HG03175 (cell line): ENCODE measurements at regions not wholly inside any gene's neighbourhood (a gene's known extent, or its start where the extent isn't known, plus 50 kb on each side); places are given as distances from the start of the nearest gene placed in this dataset.
"Not testable (repeated sequence)": the region's sequence is repeated elsewhere in the genome, so short reads cannot be mapped to it uniquely, and the experiment has no call there.

Source experiments
- ATAC-seq: cut with Tn5 transposase; IDR thresholded peaks from one replicate; pipeline ENCODE4 v1.9.1; 2021; ENCODE audit warnings: mild to moderate bottlenecking, moderate library complexity; ENCODE audit not compliant: unreplicated experiment

GRCh38 chr12:25424211-25424731, 128.8 kb downstream of the LMNTD1 start:
- no peak for ATAC-seq

- ATAC-seq: no peak
Observed at GRCh38 chr12:25423355-25424050, 129.6 kb downstream of the LMNTD1 start.

GRCh38 chr12:25422241-25422640, 130.8 kb downstream of the LMNTD1 start:
- ATAC-seq: no peak

DNA sequence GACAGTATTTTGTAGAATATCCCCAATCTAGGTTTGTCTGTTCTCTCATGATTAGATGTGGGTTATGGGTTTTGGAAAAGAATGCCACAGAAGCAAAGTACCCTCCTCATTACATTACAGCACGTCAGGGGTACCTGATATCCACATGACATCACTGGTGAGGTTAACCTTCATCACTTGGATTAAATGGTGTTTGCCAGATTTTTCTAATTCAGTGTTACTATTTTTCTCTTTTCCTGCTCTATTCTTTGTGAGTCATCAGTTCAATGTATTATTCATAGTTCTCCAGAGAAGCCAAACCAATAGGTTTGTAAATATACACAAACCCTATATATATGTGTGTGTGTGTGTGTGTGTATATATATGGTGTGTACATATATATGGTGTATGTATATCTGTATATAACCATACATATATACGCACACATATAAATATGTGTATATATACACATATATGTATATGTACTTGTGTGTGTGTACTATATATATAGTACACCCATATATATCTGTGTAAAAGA, 131.4 kb downstream of the LMNTD1 start:
- no peak for ATAC-seq

- no peak for ATAC-seq
Observed at GRCh38 chr12:25420116-25420515, 133.0 kb downstream of the LMNTD1 start.

DNA sequence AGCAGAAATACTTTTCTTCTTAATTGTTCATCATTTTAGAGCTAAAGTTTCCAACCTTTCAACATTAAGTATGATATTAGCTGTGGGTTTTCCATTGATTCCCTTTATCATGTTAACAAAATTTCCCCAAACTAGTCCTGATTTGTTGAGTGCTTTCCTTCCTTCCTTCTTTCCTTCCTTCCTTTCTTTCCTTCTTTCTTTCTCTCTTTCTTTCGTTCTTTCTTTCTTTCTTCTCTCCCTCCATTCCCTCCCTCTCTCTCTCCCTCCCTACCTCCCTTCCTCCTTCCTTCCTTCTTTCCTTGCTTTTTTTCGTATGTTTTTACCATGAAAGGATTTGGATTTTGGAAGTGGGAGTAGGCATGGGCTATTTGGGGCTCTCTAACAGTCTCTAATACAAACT, 133.5 kb downstream of the LMNTD1 start:
- no peak for ATAC-seq

DNA sequence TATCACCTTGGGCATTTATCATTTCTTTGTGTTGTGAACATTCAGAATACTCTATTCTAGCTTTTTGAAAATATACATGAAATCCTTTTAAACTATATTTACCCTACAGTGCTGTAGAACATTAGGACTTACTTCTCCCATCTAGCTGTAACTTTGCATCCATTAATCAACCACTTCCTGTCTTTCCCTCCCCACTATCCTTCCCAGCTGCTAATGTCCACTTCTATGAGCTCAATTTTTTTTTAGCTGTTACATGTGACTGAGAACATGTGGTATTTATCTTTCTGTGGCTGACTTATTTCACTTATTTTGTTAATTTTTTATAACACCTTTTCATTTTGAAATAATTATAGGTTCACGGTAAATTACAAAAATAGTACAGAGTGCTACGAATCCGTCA, 136.0 kb downstream of the LMNTD1 start:
- no peak for ATAC-seq

GRCh38 chr12:25416516-25416915, 136.6 kb downstream of the LMNTD1 start:
- ATAC-seq: no peak

- ATAC-seq: no peak
Observed at GRCh38 chr12:25415004-25415403, 138.1 kb downstream of the LMNTD1 start.

DNA sequence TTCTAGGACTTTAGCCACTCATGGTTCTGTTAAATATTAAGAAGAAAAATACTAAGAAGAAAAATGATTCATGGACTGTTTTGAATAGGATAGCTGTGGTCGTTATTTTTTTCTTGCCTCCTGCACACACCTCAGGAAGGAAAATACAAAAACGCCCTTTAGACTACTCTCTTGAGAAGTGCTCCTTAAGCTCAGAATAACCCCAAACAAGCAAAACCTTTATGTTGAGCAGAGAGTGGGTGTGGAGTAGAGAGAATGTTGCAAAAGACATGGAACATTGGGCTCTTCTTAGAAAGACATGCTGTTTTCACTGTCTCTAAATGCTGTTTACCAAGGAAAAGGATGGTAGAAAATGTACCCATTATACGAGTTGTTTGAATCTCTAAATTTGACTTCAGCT, 140.3 kb downstream of the LMNTD1 start:
- ATAC-seq: no peak

GRCh38 chr12:25404955-25405354, 148.1 kb downstream of the LMNTD1 start:
- no peak for ATAC-seq

DNA sequence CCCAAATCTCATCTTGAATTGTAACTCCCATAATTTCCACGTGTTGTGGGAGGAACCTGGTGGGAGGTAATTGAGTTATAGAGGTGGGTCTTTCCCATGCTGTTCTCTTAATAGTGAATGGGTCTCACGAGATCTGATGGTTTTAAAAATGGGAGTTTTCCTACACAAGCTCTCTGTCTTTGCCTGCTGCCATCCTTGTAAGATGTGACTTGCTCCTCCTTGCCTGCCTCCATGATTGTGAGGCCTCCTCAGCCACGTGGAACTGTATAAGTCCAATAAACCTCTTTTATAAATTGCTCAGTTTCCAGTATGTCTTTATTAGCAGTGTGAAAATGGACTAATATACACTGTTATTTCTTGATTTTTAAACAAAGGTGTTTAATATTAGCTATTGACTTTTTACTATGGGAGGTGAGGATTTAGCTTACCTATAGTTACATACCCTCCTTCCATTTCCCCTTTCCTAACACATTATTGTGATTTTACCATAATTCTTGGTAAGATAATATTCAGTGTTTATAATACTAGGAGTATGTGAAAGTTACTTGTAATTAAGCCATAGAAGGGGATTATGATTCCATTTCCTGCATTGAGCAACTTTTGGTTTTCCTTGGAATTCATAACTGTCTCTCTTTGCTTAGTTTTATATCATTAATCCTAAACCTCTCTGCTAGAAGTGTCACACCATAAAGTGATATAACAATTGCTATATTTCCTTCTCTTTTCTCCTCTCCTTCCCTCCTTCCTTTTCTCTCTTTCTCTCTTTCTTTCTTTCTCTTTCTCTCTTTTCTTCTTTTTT, 151.0 kb upstream of the KRAS start:
- ATAC-seq: no peak

GRCh38 chr12:25397001-25397400, 146.3 kb upstream of the KRAS start:
- no peak for ATAC-seq

DNA sequence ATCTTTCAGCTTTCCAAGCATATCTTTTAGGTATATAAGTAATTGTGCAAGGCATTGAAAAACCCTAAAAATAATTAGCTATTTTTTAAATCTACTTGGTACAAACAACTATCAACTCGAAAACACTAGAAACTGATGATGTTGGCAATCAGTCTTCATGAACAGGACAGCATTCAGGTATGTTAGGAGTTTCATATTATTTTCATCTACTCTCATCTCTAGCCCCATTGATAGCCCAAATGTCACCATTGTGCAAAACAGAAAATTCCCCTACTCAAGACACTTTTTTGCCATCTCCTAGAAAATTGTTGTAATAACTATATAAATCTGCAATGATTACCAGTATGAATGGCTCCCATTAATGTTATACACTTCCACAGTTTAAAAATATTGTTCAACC, 144.5 kb upstream of the KRAS start:
- no peak for ATAC-seq

- not testable (repeated sequence) for ATAC-seq
Observed at GRCh38 chr12:25394775-25395174, 144.0 kb upstream of the KRAS start.

GRCh38 chr12:25394025-25394424, 143.3 kb upstream of the KRAS start:
- ATAC-seq: no peak

DNA sequence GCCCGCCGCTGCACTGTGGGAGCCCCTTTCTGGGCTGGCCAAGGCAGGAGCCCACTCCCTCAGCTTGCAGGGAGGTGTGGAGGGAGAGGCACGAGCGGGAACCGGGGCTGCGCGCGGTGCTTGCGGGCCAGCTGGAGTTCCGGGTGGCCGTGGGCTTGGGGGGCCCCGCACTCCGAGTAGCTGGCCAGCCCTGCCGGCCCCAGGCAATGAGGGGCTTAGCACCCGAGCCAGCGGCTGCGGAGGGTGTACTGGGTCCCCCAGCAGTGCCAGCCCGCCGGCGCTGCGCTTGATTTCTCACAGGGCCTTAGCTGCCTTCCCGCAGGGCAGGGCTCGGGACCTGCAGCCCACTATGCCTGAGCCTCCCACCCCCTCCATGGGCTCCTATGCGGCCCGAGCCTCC, 140.6 kb upstream of the KRAS start:
- ATAC-seq: not testable (repeated sequence)

- ATAC-seq: no peak
Observed at GRCh38 chr12:25388183-25388582, 137.5 kb upstream of the KRAS start.

GRCh38 chr12:25387732-25388050, 137.0 kb upstream of the KRAS start:
- no peak for ATAC-seq

- ATAC-seq: no peak
Observed at GRCh38 chr12:25386831-25387731, 136.4 kb upstream of the KRAS start.

DNA sequence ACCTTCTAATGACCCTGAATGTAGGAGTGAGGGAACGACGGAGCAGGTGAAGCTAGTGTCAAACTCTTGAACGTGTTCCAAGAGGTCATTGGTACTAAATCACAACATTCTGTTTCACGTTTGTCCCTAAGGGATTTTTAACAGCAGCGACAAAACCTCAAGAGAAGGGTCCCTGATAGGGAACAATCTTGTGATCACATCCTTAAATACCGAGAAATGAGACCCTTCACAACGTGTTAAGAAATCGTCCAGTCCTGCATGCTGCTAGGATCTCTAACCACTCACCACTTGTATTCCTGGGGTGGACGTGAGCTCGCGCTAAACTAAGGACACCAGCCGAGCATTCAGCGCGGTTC, 134.1 kb upstream of the KRAS start:
- ATAC-seq: no peak
